Astrocyte (in vitro differentiated cells and primary cell): ENCODE measurements at regions not wholly inside any gene's neighbourhood (a gene's known extent, or its start where the extent isn't known, plus 50 kb on each side); places are given as distances from the start of the nearest gene placed in this dataset.
"Not testable (repeated sequence)": the region's sequence is repeated elsewhere in the genome, so short reads cannot be mapped to it uniquely, and the experiment has no call there.

Experiments used
- EZH2 ChIP-seq: IDR thresholded peaks from 2 replicates; pipeline ENCODE4 v1.6.1; 2012; ENCODE audit warnings: mild to moderate bottlenecking, low read length, inconsistent platforms; ENCODE audit not compliant: insufficient read depth
- TF ChIP-seq, protein P1 (sequence below): IDR thresholded peaks from 2 replicates; pipeline ENCODE4 v1.5.1; 2011; ENCODE audit warnings: low read depth, mild to moderate bottlenecking, inconsistent platforms, low read length, moderate library complexity; ENCODE audit not compliant: insufficient read depth

- TF ChIP-seq, protein P1, sequence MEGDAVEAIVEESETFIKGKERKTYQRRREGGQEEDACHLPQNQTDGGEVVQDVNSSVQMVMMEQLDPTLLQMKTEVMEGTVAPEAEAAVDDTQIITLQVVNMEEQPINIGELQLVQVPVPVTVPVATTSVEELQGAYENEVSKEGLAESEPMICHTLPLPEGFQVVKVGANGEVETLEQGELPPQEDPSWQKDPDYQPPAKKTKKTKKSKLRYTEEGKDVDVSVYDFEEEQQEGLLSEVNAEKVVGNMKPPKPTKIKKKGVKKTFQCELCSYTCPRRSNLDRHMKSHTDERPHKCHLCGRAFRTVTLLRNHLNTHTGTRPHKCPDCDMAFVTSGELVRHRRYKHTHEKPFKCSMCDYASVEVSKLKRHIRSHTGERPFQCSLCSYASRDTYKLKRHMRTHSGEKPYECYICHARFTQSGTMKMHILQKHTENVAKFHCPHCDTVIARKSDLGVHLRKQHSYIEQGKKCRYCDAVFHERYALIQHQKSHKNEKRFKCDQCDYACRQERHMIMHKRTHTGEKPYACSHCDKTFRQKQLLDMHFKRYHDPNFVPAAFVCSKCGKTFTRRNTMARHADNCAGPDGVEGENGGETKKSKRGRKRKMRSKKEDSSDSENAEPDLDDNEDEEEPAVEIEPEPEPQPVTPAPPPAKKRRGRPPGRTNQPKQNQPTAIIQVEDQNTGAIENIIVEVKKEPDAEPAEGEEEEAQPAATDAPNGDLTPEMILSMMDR: not testable (repeated sequence)
- not testable (repeated sequence) for TF ChIP-seq EZH2
Measured at GRCh38 chr3:165924301-165924791, 87.1 kb upstream of the BCHE start.
